ENCODE measurements at regions not wholly inside any gene's neighbourhood (a gene's known extent, or its start where the extent isn't known, plus 50 kb on each side); places are given as distances from the start of the nearest gene placed in this dataset.

GRCh38 chr12:22994316-22994675, 369.3 kb downstream of the ETNK1 start:
- no peak overlapping the region; a peak in 1 of 7 replicates for H3K27ac Mint-ChIP-seq
- H4K20me1 ChIP-seq (ENCODE audit: control insufficient read depth, insufficient read depth, insufficient read length): no peaks in the 10 kb centered on the region
- no peak overlapping the region for H3K14ac ChIP-seq (ENCODE audit: insufficient read depth, low read length)
- H2BK12ac ChIP-seq (ENCODE audit: insufficient read length, low read depth, low read length): no peak overlapping the region
- no peaks in the 10 kb centered on the region for H3K79me2 ChIP-seq (ENCODE audit: insufficient read depth, low read length)
- H3K4me1 ChIP-seq (ENCODE audit: insufficient read depth, low read length): peaks cover 8% of the 10 kb centered on the region
- H3K27me3 ChIP-seq (ENCODE audit: insufficient read depth, low read length): no peaks in the 10 kb centered on the region
- H3K4ac ChIP-seq (ENCODE audit: low read depth, low read length): no peak overlapping the region
- H3K56ac ChIP-seq (ENCODE audit: insufficient read length, low read depth, low read length): no peak overlapping the region
- no peak overlapping the region for H3K27ac ChIP-seq (ENCODE audit: insufficient read length, low read depth, low read length)
- H4K8ac ChIP-seq (replicated peaks; ENCODE audit: insufficient read length, low read depth, low read length): no peak overlapping the region
- no peak for DNase-seq
- H3K23me2 ChIP-seq (ENCODE audit: insufficient read length, low read depth, low read length, poor library complexity, severe bottlenecking): no peaks in the 10 kb centered on the region
- no CpG with 5 or more reads among the region's 3 CpGs for WGBS (ENCODE audit: extremely low coverage, insufficient read length, low lambda C conversion rate)
- TF ChIP-seq CTCF (conservative IDR thresholded peaks at IDR 0.05): no peak
- no peak overlapping the region for H3K4me3 Mint-ChIP-seq
- H2BK15ac ChIP-seq (ENCODE audit: low read depth, low read length): no peak overlapping the region
- H2AFZ ChIP-seq (ENCODE audit: low read length): no peak overlapping the region
- no peak overlapping the region for H3K9ac ChIP-seq (ENCODE audit: extremely low read depth, insufficient read length, low read length)
- no peak overlapping the region for H3T11ph ChIP-seq (ENCODE audit: low read length)
- H4K5ac ChIP-seq (ENCODE audit: insufficient read length, low read depth, low read length): no peak overlapping the region
- no peak overlapping the region for H3K18ac ChIP-seq (ENCODE audit: insufficient read length, low read depth, low read length)
- H2BK120ac ChIP-seq (ENCODE audit: low read depth, low read length, poor library complexity, severe bottlenecking): no peak overlapping the region
- no peak overlapping the region for H4K91ac ChIP-seq (ENCODE audit: insufficient read length, low read depth, low read length)
- no peaks in the 10 kb centered on the region for H3K9me3 ChIP-seq (ENCODE audit: control insufficient read depth, low read depth, low read length)
- no peak overlapping the region for H2BK5ac ChIP-seq (ENCODE audit: insufficient read length, low read length)
- H3K36me3 Mint-ChIP-seq (ENCODE audit: insufficient read depth in 1 of 3, low read depth in 3 of 3): peaks cover 4 to 13% (median 8%) of the 10 kb centered on the region in 3 experiments; a peak in 5 of 7 replicates
- H2AK5ac ChIP-seq (ENCODE audit: insufficient read length, low read length): no peak overlapping the region
- peaks cover 19 to 26% of the 10 kb centered on the region in 2 experiments for H3K4me1 Mint-ChIP-seq
- H3K27me3 Mint-ChIP-seq (ENCODE audit: low read depth): no peaks in the 10 kb centered on the region
- H3K79me1 ChIP-seq (ENCODE audit: insufficient read depth, low read depth, low read length, poor library complexity, severe bottlenecking): no peaks in the 10 kb centered on the region
- no peak overlapping the region for H2BK20ac ChIP-seq (ENCODE audit: low read depth, low read length, poor library complexity, severe bottlenecking)
- H3K4me2 ChIP-seq (ENCODE audit: insufficient read depth, insufficient read length, low read length): no peak overlapping the region
- peaks cover 7 to 8% of the 10 kb centered on the region in 2 experiments for H3K9me3 Mint-ChIP-seq
- H3K23ac ChIP-seq (ENCODE audit: insufficient read length, low read depth, low read length): no peak overlapping the region
